Fibroblast of mammary gland (primary cell): ENCODE measurements at regions not wholly inside any gene's neighbourhood (a gene's known extent, or its start where the extent isn't known, plus 50 kb on each side); places are given as distances from the start of the nearest gene placed in this dataset.

ENCODE experiments used
- DNase-seq: peaks from one replicate; pipeline ENCODE4 v3.0.0-alpha.2; 2010; ENCODE audit warnings: low read depth
- H3K4me3 ChIP-seq: 2 replicates; pipeline ENCODE4 v1.5.1; 2011; ENCODE audit warnings: low read depth, mild to moderate bottlenecking, low read length, moderate library complexity; ENCODE audit not compliant: control insufficient read depth
- CTCF ChIP-seq: conservative IDR thresholded peaks from 2 replicates; pipeline ENCODE4 v1.5.1; 2011; ENCODE audit warnings: low read depth, low read length, inconsistent platforms; ENCODE audit not compliant: control insufficient read depth, insufficient read depth

- no peak for TF ChIP-seq CTCF
- no peak overlapping the region for H3K4me3 ChIP-seq
- no peak for DNase-seq
These were observed 567.4 kb downstream of the ZEB2 start for GRCh38 chr2:143952536-143952935.

GRCh38 chr2:143950704-143951103 is 569.2 kb downstream of the ZEB2 start:
- H3K4me3 ChIP-seq = no peak overlapping the region
- DNase-seq = no peak
- no peak for TF ChIP-seq CTCF

GRCh38 chr2:143949121-143949848 is 570.6 kb downstream of the ZEB2 start:
- no peak overlapping the region for H3K4me3 ChIP-seq
- no peak for DNase-seq
- no peak for TF ChIP-seq CTCF

GRCh38 chr2:143948710-143949109 is 571.2 kb downstream of the ZEB2 start:
- TF ChIP-seq CTCF = no peak
- H3K4me3 ChIP-seq = no peak overlapping the region
- no peak for DNase-seq

GRCh38 chr2:143946436-143947391 is 573.2 kb downstream of the ZEB2 start:
- no peak for DNase-seq
- no peak for TF ChIP-seq CTCF
- H3K4me3 ChIP-seq = no peak overlapping the region

GRCh38 chr2:143942486-143942885 is 577.4 kb downstream of the ZEB2 start:
- DNase-seq = no peak
- H3K4me3 ChIP-seq = no peak overlapping the region
- TF ChIP-seq CTCF = no peak
